22Rv1 (cell line): ENCODE measurements at regions not wholly inside any gene's neighbourhood (a gene's known extent, or its start where the extent isn't known, plus 50 kb on each side); places are given as distances from the start of the nearest gene placed in this dataset.

Experiments
- ZFX ChIP-seq: fragments of 450-650 bp; IDR thresholded peaks from 2 replicates; pipeline ENCODE4 v1.6.1; 2017; ENCODE audit warnings: antibody characterized with exemption, borderline replicate concordance
- TF ChIP-seq, protein P1 (sequence below): fragments of 450-650 bp; IDR thresholded peaks from 2 replicates; pipeline ENCODE4 v1.5.1; 2017; ENCODE audit warnings: mild to moderate bottlenecking

DNA sequence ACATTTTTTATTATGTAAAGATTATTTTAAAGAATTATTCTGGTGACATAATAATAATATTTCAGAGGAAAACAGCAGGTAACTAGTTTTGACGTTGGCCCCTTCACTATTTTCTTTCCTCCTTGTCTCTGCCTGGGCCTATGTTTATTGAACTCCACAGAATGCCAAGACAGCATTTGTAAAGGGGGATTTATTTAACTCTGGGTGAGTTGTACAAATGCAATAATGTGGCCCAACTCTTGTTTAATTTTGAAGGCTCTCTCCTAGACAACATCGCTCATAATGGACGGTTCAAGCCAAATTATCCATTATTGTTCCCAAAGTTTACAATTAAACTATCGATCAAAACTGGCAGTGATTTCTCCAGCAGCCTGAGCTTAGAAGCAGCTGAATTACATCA is 374.3 kb upstream of the SLC35B3 start:
- TF ChIP-seq, protein P1, sequence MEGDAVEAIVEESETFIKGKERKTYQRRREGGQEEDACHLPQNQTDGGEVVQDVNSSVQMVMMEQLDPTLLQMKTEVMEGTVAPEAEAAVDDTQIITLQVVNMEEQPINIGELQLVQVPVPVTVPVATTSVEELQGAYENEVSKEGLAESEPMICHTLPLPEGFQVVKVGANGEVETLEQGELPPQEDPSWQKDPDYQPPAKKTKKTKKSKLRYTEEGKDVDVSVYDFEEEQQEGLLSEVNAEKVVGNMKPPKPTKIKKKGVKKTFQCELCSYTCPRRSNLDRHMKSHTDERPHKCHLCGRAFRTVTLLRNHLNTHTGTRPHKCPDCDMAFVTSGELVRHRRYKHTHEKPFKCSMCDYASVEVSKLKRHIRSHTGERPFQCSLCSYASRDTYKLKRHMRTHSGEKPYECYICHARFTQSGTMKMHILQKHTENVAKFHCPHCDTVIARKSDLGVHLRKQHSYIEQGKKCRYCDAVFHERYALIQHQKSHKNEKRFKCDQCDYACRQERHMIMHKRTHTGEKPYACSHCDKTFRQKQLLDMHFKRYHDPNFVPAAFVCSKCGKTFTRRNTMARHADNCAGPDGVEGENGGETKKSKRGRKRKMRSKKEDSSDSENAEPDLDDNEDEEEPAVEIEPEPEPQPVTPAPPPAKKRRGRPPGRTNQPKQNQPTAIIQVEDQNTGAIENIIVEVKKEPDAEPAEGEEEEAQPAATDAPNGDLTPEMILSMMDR: no peak
- no peak for TF ChIP-seq ZFX
